ENCODE measurements at regions not wholly inside any gene's neighbourhood (a gene's known extent, or its start where the extent isn't known, plus 50 kb on each side); places are given as distances from the start of the nearest gene placed in this dataset.

DNA sequence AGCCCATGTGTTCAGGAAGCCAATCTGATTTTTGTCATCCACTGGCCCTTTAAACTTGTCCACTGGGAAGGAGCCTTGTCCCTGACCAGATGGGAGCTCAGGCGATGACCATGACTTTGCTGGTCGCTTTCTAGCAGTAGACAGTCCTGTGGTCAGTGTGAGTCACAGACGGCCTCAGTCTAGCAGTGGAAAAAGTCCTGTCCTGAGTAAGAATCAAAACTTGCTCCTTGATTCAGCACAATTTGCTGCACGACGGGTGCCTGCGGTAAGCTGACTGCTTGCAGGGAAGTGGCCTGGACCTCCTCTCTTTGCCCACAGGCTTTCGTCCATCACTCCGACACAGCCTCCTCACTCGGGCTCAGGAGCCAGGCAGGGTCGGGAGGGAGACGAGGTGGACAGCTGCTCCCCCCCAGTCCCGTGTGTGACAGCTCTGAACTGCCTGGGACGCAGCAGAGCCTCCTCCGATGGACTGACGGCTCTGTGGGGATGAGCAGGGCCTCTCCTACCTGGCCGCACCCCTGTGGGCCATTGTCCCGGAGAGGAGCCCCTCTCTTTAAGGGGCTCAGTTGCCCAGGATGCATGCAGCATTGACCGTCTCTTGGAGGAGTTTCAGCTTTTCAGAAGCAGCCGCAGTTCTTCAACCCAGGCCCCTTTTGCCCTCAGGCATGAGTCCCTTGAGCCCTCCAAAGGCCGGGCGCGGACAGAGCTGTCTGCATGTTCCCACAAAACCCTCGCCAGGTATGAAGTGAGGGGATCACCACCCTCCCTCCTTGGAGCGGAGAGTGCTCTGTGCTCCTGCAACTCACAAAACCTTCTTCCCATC lies 209.2 kb downstream of the ANKRD60 start:
- 74 to 78% methylated on average over 24 of the region's 24 CpGs for WGBS, 2 donors
- no peak for DNase-seq
- H3K27ac ChIP-seq = peak overlapping the region in 1 of 10 donors; percentile 35
- H3K4me1 ChIP-seq = peaks cover 9 to 32% (median 23%) of the 10 kb centered on the region in 9 donors
- intact Hi-C loops (cut with DNase I) = no loop called here
- peaks cover 0 to 3% (median 0%) of the 10 kb centered on the region in 7 donors for H3K27me3 ChIP-seq
- H3K4me3 ChIP-seq = no peak overlapping the region
- peak in 4 of 8 donors; percentile 20 to 43 (median 32) for ATAC-seq
- peaks cover 0 to 8% (median 0%) of the 10 kb centered on the region in 11 donors for H3K9me3 ChIP-seq
- H3K36me3 ChIP-seq = no peaks in the 10 kb centered on the region
- TF ChIP-seq, protein P1, sequence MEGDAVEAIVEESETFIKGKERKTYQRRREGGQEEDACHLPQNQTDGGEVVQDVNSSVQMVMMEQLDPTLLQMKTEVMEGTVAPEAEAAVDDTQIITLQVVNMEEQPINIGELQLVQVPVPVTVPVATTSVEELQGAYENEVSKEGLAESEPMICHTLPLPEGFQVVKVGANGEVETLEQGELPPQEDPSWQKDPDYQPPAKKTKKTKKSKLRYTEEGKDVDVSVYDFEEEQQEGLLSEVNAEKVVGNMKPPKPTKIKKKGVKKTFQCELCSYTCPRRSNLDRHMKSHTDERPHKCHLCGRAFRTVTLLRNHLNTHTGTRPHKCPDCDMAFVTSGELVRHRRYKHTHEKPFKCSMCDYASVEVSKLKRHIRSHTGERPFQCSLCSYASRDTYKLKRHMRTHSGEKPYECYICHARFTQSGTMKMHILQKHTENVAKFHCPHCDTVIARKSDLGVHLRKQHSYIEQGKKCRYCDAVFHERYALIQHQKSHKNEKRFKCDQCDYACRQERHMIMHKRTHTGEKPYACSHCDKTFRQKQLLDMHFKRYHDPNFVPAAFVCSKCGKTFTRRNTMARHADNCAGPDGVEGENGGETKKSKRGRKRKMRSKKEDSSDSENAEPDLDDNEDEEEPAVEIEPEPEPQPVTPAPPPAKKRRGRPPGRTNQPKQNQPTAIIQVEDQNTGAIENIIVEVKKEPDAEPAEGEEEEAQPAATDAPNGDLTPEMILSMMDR (IDR thresholded peaks at IDR 0.05) = no peak

DNA sequence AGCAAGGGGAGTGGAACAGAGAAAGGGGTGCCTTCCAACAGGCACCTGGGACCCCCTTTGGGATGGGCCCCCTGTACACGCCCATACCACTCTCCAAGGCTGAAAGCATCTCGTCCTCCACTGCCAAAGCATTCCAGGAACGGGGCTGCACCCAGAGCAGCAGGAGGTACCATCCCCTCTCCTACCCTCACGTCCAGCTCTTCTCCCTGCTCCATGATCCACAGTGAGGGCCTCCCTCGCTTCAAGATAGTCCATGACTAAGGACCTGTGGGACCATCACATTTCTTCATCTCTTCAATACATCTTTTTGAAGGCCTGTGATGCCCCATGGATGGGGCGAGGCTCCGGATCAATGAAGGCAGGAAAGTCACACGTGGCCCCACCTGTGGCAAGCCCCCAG lies 209.9 kb downstream of the ANKRD60 start:
- H3K4me3 ChIP-seq = no peak overlapping the region
- intact Hi-C loops (cut with DNase I) = no loop called here
- DNase-seq (no peak), ATAC-seq (no peak)
- no peak overlapping the region for H3K27ac ChIP-seq
- 87 to 92% methylated on average over 8 of the region's 8 CpGs for WGBS, 2 donors
- peaks cover 9 to 32% (median 23%) of the 10 kb centered on the region in 9 donors for H3K4me1 ChIP-seq
- no peaks in the 10 kb centered on the region for H3K27me3 ChIP-seq
- TF ChIP-seq, protein P1 (IDR thresholded peaks at IDR 0.05) = no peak
- no peaks in the 10 kb centered on the region for H3K36me3 ChIP-seq
- H3K9me3 ChIP-seq = peaks cover 0 to 8% (median 0%) of the 10 kb centered on the region in 11 donors

DNA sequence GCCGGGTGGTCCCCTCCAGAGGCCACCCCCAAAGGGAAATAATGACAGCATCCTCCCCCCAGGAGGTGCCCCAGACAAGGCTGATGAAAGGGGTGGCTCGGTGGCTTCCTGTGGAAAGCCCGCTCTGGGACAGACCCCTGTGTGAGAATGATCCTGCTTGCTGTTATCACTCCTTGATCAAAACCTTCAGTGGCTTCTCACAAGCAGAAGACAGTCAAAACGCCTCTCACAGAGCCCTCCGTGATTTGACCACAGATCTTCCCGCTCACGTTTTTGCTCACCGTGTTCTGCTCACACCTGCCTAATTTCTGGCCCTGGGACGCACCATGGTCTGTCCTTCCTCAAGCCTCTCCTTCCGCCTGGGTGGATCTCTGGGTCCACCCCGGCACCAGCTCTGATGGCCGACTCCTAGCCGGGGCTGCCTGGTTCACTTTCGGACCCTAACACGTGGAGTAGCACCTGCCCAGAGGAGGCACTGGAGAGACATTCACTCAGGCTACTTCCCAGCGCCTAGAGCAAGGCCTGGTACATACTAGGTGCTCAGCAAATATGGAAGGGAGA lies 210.4 kb downstream of the ANKRD60 start:
- Histone ChIP-seq H3K36me3 (no peaks in the 10 kb centered on the region), H3K4me3 (no peak overlapping the region), H3K27ac (no peak overlapping the region), H3K4me1 (peaks cover 9 to 32% (median 23%) of the 10 kb centered on the region in 9 donors), H3K9me3 (peaks cover 0 to 8% (median 0%) of the 10 kb centered on the region in 11 donors), H3K27me3 (no peaks in the 10 kb centered on the region)
- TF ChIP-seq, protein P1 (IDR thresholded peaks at IDR 0.05) = no peak
- 81 to 86% methylated on average over 16 of the region's 16 CpGs for WGBS, 2 donors
- ATAC-seq = no peak
- intact Hi-C loops (cut with DNase I) = no loop called here
- no peak for DNase-seq

DNA sequence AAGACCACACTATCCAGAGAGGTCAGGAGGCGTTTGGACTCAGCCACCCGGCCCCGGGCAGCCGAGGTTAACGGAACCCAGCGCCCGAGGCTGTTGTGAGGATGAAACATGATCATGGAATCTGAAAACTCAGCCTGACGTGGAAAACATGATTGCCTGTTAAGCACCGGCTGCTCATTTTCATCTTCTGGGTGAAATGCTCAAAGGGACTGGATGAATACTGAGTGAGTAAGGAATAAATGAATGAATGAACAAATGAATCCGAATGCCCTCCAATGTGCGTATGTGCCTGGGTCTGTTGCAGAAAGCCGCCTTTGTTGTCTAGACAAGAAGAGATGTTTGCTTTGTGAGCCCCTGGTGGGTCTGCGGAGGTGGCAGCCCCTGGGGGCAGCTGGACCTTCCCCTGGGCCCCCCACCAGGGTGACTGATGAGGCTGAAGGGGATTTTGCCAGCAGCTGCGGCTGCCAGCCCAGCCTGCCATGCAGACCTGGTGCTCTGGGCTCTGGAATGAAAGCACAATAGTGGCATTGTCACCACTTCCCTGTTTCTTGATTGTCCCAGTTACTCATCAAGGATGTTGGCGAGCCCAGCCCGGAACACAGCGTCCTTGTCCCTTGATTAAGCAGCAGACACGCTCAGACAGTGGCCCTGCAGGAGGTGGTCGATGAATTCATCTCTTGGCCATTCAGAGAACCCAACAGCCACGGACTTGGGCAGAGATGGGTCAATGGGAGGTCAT lies 211.1 kb downstream of the ANKRD60 start:
- peak in 4 of 8 donors; percentile 29 to 78 (median 51) for ATAC-seq
- Histone ChIP-seq H3K4me3 (no peak overlapping the region), H3K27ac (no peak overlapping the region), H3K9me3 (peaks cover 0 to 8% (median 0%) of the 10 kb centered on the region in 11 donors), H3K36me3 (no peaks in the 10 kb centered on the region), H3K27me3 (peaks cover 0 to 5% (median 0%) of the 10 kb centered on the region in 7 donors), H3K4me1 (peaks cover 9 to 32% (median 23%) of the 10 kb centered on the region in 9 donors)
- DNase-seq = peak in 1 of 2 donors; percentile 26
- TF ChIP-seq, protein P1 (IDR thresholded peaks at IDR 0.05) = no peak
- intact Hi-C loops (cut with DNase I) = no loop called here
- 67 to 75% methylated on average over 20 of the region's 20 CpGs for WGBS, 2 donors

All from heart right ventricle (tissue), 16 donors.